ENCODE measurements at regions not wholly inside any gene's neighbourhood (a gene's known extent, or its start where the extent isn't known, plus 50 kb on each side); places are given as distances from the start of the nearest gene placed in this dataset.

DNA sequence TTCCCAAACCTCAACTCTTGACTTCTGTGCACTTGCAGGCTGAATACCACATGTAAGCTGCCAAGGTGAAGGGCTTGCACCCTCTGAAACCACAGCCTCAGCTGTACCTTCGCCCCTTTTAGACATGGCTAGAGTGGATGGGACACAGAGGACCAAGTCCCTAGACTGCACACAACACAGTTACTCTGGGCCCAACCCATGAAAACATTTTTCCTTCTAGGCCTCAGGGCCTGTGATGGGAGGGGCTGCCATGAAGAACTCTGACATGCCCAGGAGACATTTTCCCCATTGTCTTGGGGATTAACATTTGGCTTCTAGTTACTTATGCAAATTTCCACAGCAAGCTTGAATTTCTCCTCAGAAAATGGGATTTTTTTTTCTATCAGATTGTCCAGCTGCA, 331.0 kb upstream of the RGMB start:
- TF ChIP-seq, protein P1, sequence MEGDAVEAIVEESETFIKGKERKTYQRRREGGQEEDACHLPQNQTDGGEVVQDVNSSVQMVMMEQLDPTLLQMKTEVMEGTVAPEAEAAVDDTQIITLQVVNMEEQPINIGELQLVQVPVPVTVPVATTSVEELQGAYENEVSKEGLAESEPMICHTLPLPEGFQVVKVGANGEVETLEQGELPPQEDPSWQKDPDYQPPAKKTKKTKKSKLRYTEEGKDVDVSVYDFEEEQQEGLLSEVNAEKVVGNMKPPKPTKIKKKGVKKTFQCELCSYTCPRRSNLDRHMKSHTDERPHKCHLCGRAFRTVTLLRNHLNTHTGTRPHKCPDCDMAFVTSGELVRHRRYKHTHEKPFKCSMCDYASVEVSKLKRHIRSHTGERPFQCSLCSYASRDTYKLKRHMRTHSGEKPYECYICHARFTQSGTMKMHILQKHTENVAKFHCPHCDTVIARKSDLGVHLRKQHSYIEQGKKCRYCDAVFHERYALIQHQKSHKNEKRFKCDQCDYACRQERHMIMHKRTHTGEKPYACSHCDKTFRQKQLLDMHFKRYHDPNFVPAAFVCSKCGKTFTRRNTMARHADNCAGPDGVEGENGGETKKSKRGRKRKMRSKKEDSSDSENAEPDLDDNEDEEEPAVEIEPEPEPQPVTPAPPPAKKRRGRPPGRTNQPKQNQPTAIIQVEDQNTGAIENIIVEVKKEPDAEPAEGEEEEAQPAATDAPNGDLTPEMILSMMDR (IDR thresholded peaks at IDR 0.05): no peak
- no peak for TF ChIP-seq POLR2AphosphoS5 (IDR thresholded peaks at IDR 0.05; ENCODE audit: insufficient read depth in 1 of 2, low read depth in 1 of 2)
